KMS-11 (cell line): ENCODE measurements at regions not wholly inside any gene's neighbourhood (a gene's known extent, or its start where the extent isn't known, plus 50 kb on each side); places are given as distances from the start of the nearest gene placed in this dataset.

Experiments used
- H2AFZ ChIP-seq: fragments of 200-600 bp; sonication (generic); 2 replicates; pipeline ENCODE4 v1.6.1; 2016; ENCODE audit warnings: antibody characterized with exemption, mixed run types, low read depth
- H3K27ac ChIP-seq: fragments of 200-600 bp; sonication (generic); 2 replicates; pipeline ENCODE4 v1.6.1; 2016; ENCODE audit warnings: mild to moderate bottlenecking, mixed run types
- H3K27me3 ChIP-seq: fragments of 200-600 bp; sonication (generic); 2 replicates; pipeline ENCODE4 v1.6.1; 2017; ENCODE audit warnings: mild to moderate bottlenecking, low read depth, mixed run types, moderate library complexity; ENCODE audit not compliant: insufficient read depth
- H3K36me3 ChIP-seq: fragments of 200-600 bp; sonication (generic); 2 replicates; pipeline ENCODE4 v1.6.1; 2017; ENCODE audit warnings: mild to moderate bottlenecking, mixed run types; ENCODE audit not compliant: insufficient read depth
- H3K4me1 ChIP-seq: fragments of 200-600 bp; sonication (generic); 2 replicates; pipeline ENCODE4 v1.6.1; 2016; ENCODE audit warnings: mild to moderate bottlenecking, low read depth, mixed run types; ENCODE audit not compliant: poor library complexity, severe bottlenecking
- H3K4me2 ChIP-seq: fragments of 200-600 bp; sonication (generic); 2 replicates; pipeline ENCODE4 v1.7.0; 2016; ENCODE audit warnings: mild to moderate bottlenecking, mixed run types
- H3K4me3 ChIP-seq: fragments of 200-600 bp; sonication (generic); IDR thresholded peaks from 2 replicates; pipeline ENCODE4 v1.6.1; 2017; ENCODE audit warnings: low read depth, low read length, mixed read lengths; ENCODE audit not compliant: insufficient read depth
- H3K79me2 ChIP-seq: fragments of 200-600 bp; sonication (generic); 2 replicates; pipeline ENCODE4 v1.6.1; 2016; ENCODE audit warnings: low read depth, mixed run types; ENCODE audit not compliant: insufficient read depth
- H3K9ac ChIP-seq: fragments of 200-600 bp; sonication (generic); 2 replicates; pipeline ENCODE4 v1.6.1; 2016; ENCODE audit warnings: mild to moderate bottlenecking, mixed run types
- H4K20me1 ChIP-seq: fragments of 200-600 bp; sonication (generic); 2 replicates; pipeline ENCODE4 v1.6.1; 2016; ENCODE audit warnings: mild to moderate bottlenecking, mixed run types; ENCODE audit not compliant: insufficient read depth
- CTCF ChIP-seq: fragments of 200-600 bp; sonication (generic); conservative IDR thresholded peaks from 2 replicates; pipeline ENCODE4 v1.6.1; 2017; ENCODE audit warnings: low read depth, mild to moderate bottlenecking, antibody characterized with exemption, low read length, moderate library complexity, mixed read lengths

- Histone ChIP-seq H3K4me3 (no peak overlapping the region), H3K27ac (no peak overlapping the region), H3K27me3 (no peaks in the 10 kb centered on the region)
These were observed 576.6 kb downstream of the ADGRL2 start for GRCh38 chr1:82377201-82377884.

DNA sequence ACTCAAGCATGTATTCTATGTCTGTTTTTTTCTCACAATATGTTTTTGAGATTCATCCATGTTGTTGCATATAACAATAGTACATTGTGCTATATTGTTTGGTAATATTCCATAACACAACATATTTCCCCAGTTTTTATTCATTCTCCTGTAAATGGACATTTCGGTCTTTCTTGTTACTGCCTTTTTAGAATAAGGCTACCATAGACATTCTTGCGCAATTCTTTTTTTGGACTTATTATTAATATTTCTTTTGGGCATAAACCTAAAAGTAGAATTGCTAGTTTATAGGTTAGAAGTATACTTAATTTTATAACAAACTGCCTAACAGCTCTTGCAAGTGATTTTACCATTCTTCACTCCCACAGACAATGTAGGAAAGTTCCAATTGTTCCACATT lies 573.0 kb downstream of the ADGRL2 start:
- H3K79me2 ChIP-seq = no peaks in the 10 kb centered on the region
- H3K9ac ChIP-seq = no peak overlapping the region
- no peak for TF ChIP-seq CTCF
- no peaks in the 10 kb centered on the region for H3K27me3 ChIP-seq
- no peaks in the 10 kb centered on the region for H3K36me3 ChIP-seq
- H2AFZ ChIP-seq = no peak overlapping the region
- no peaks in the 10 kb centered on the region for H4K20me1 ChIP-seq
- no peaks in the 10 kb centered on the region for H3K4me1 ChIP-seq
- H3K4me3 ChIP-seq = no peak overlapping the region
- H3K27ac ChIP-seq = no peak overlapping the region
- no peak overlapping the region for H3K4me2 ChIP-seq

More at GRCh38 chr1:82377201-82377884, 576.6 kb downstream of the ADGRL2 start:
- H3K36me3 ChIP-seq = no peaks in the 10 kb centered on the region
- H3K79me2 ChIP-seq = no peaks in the 10 kb centered on the region
- no peaks in the 10 kb centered on the region for H4K20me1 ChIP-seq
- no peak overlapping the region for H2AFZ ChIP-seq
- H3K4me1 ChIP-seq = no peaks in the 10 kb centered on the region
- no peak for TF ChIP-seq CTCF
- H3K4me2 ChIP-seq = no peak overlapping the region
- no peak overlapping the region for H3K9ac ChIP-seq

DNA sequence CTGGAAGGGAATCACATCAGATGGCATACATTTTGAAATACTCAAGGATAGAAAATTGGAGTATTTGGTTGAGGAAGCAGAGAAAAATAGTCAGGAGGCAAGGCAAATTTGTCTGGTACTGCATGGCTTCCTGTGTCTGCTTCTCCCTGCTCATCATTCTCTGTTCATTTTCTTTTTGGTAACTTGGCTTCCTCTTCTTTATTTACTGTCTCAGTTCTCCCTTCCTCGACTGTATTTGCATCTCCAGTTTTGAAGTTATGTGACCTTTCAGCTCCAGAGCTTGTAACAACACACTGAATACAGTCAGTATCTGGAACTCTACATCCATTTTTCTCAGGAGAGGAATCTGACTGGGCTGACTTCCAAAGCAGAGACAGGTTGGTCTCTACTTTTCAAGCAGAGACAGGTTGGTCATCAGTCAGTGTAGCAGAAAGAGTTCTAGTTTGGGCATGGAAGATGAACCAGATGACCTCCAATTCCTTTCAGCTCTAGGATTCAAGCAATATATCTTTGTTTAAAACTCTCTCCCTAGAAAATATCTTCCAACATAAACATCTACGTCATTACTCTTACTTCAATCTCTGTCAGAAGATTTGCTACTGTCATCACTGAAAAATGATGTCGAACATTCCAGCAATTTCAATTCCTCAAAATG lies 571.2 kb downstream of the ADGRL2 start:
- Histone ChIP-seq H3K27ac (no peak overlapping the region), H3K4me2 (no peak overlapping the region), H3K36me3 (no peaks in the 10 kb centered on the region), H3K27me3 (no peaks in the 10 kb centered on the region), H3K79me2 (no peaks in the 10 kb centered on the region), H3K4me1 (no peaks in the 10 kb centered on the region), H2AFZ (no peak overlapping the region), H3K4me3 (no peak overlapping the region), H4K20me1 (no peaks in the 10 kb centered on the region), H3K9ac (no peak overlapping the region)
- TF ChIP-seq CTCF = no peak

DNA sequence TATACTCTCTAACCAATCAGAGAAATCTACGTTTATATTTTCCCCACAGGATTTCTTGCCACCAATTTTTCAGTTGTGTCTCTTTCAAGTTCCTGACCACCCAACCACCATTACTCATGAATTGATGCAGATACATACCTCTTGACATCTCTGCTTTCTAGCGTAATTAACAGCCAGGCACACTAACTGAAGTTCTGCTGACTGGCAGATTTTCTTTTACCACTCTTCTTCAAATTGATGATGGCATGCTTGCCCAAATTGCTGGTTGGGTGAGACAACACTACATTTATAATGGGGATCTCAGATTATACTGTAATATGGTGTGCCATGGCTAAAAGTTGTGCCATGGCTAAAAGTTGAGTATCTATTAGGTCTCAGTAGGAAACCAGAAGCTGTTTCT lies 566.7 kb downstream of the ADGRL2 start:
- H3K79me2 ChIP-seq = no peaks in the 10 kb centered on the region
- H3K4me2 ChIP-seq = no peak overlapping the region
- H3K9ac ChIP-seq = no peak overlapping the region
- no peak overlapping the region for H3K27ac ChIP-seq
- H3K36me3 ChIP-seq = no peaks in the 10 kb centered on the region
- H3K4me3 ChIP-seq = no peak overlapping the region
- H4K20me1 ChIP-seq = no peaks in the 10 kb centered on the region
- H3K4me1 ChIP-seq = no peaks in the 10 kb centered on the region
- TF ChIP-seq CTCF = no peak
- H2AFZ ChIP-seq = no peak overlapping the region
- no peaks in the 10 kb centered on the region for H3K27me3 ChIP-seq
